ENCODE measurements at regions not wholly inside any gene's neighbourhood (a gene's known extent, or its start where the extent isn't known, plus 50 kb on each side); places are given as distances from the start of the nearest gene placed in this dataset.

DNA sequence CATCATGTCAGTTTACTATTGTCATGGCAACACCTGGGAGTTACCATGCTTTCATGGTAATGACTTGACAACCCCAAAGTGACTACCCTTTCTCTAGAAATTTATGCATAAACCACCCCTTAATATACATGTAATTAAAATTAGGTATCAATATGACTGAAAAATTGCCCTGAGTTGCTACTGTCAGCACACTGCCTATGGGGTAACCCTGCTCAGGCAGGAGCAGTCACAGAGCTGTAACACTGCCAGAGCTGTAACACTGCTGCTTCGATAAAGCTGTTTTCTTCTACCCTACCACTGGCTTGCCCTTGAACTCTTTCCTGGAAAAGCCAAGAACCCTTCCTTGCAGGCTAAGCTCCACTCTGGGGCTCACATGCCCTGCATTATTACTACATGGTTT is 95.5 kb upstream of the SYT4 start:
- TF ChIP-seq, protein P1, sequence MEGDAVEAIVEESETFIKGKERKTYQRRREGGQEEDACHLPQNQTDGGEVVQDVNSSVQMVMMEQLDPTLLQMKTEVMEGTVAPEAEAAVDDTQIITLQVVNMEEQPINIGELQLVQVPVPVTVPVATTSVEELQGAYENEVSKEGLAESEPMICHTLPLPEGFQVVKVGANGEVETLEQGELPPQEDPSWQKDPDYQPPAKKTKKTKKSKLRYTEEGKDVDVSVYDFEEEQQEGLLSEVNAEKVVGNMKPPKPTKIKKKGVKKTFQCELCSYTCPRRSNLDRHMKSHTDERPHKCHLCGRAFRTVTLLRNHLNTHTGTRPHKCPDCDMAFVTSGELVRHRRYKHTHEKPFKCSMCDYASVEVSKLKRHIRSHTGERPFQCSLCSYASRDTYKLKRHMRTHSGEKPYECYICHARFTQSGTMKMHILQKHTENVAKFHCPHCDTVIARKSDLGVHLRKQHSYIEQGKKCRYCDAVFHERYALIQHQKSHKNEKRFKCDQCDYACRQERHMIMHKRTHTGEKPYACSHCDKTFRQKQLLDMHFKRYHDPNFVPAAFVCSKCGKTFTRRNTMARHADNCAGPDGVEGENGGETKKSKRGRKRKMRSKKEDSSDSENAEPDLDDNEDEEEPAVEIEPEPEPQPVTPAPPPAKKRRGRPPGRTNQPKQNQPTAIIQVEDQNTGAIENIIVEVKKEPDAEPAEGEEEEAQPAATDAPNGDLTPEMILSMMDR (conservative IDR thresholded peaks at IDR 0.05) = no peak
- TF ChIP-seq ZFX (IDR thresholded peaks at IDR 0.05) = no peak
